HG02943 (cell line): ENCODE measurements at regions not wholly inside any gene's neighbourhood (a gene's known extent, or its start where the extent isn't known, plus 50 kb on each side); places are given as distances from the start of the nearest gene placed in this dataset.

ENCODE experiments used
- ATAC-seq: cut with Tn5 transposase; IDR thresholded peaks from one replicate; pipeline ENCODE4 v1.9.1; 2021; ENCODE audit warnings: mild to moderate bottlenecking, low read depth, moderate library complexity; ENCODE audit not compliant: unreplicated experiment

DNA sequence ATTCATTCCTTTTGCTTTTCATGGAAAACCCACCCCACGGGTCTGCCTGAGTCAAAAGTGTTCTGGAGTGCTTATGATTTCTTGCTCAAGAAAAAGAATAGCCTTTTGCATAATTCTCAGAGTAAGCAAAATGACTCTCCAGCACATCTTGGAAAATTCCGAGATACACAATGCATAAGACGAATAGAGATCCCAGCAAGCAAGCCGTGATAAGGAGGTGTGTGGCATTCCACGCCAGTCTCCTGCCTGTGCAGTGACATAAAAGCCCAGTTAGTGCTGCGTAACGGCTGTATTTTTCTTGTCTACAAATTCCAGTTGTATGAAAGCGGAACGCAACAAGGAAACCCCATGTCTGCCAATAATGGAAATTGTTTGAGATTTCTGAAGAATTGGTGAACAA, 237.9 kb upstream of the GATB start:
- ATAC-seq, result no peak

- ATAC-seq, result no peak
These were observed 236.7 kb upstream of the GATB start for GRCh38 chr4:151997461-151997860.

- no peak for ATAC-seq
These were observed 233.6 kb upstream of the GATB start for GRCh38 chr4:151994429-151994828.

- no peak for ATAC-seq
These were observed 232.7 kb upstream of the GATB start for GRCh38 chr4:151993521-151993920.

DNA sequence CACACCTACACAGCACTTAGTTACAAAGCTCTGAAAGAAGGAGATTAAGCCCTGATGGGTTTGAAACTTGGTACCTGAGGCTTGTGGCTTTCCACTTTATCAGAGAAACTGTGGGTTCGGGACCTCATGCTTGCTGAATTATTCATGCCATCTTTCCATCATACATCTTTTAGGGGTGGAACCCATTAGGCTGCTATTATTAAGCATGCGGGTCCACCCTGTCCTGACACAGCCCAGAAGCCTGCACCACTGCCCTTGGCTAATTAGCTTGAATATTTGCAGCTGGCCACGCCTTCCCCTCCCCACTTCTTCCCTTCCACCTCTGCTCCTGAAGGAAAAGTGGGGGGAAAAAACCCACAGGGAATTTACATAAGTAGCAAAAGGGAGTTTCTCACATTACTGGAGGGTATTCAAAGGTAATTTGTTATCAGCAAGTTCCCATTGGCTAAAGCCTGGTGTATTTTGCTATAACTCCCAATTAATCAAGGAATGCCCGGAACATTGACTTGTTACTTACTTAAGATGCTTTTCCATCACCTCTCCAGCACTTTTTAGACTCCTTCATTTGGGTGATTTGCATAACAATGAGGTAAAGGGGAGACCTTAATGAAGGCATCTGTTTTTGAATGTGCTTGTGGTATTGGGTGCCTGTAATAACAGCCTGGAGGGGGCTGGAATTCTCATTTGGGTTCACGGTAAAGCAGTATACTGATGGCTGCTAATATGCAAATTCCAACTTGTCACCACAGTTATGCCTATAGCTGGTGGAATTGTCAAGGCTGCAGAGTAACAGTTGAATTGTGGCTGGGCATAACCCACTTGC, 231.7 kb upstream of the GATB start:
- no peak for ATAC-seq

DNA sequence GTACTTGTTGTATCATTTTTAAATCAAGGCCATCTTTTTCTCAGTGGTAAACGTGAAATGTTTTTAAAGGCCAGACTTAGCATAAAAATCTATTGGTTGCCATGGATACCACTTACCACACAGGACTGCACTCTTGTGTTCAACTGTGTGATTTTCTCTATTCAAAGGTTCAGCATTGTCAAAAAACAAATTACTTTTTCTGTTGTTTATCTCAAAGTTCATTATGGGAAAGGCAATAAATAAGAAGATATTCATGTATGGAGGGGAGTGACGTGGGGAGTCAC, 231.0 kb upstream of the GATB start:
- ATAC-seq, result no peak

- ATAC-seq, result no peak
These were observed 230.4 kb upstream of the GATB start for GRCh38 chr4:151991001-151991883.

DNA sequence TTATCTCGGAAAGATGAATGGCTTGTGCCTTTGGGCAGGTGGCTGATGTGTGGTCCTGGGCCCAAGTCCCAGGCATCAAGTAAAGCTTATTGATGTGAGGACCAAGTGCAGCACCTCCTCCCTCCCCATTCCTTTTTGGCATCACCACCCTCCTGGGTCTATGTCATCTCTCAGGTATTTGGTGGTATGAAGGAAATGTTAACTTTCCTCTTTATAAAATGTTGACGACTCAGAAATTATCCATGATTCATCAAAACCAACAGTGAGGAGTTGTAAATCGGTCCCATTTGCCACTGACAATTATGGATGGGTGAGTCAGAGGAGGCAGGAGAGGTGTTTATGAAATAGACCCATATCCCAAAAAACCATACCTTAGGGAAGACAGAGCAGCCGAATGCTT, 229.4 kb upstream of the GATB start:
- no peak for ATAC-seq

DNA sequence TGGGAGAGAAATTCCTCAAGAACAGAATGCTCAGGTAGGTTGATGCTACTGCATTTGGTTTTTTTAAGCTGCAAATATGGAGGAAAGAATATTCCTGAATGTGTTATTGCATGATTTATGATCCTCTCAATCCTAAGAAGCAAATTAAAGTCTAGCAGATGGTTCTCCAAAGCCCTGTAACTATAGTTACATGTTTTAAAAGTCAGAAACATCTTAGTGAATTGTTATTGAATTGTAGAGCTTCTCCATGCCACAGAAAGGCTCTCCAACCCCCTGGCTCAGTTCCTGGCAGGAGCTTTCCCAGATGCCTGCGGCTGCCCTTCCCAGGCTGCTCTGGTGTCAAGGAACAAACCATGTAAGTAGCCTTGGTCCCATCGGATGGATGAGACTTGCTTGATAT, 227.8 kb upstream of the GATB start:
- no peak for ATAC-seq

DNA sequence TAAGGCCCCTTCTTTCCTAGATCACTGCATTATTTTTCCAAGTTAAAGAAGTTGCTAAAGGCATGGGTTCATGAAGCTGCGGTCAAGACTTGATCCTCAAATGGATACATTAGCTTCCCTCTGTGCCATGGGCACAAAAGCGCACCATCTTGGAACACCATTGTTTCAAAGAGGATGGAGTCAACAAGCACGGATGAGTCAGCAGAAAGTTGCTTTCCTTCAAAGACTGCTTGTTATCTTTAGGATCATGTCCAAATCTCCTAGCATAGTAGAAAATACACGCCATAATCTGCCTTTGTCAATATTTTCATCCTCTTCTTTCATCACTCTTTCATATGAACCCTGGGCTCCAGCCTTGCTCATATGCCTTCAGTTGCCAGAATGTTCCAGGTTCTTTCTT, 226.8 kb upstream of the GATB start:
- no peak for ATAC-seq

DNA sequence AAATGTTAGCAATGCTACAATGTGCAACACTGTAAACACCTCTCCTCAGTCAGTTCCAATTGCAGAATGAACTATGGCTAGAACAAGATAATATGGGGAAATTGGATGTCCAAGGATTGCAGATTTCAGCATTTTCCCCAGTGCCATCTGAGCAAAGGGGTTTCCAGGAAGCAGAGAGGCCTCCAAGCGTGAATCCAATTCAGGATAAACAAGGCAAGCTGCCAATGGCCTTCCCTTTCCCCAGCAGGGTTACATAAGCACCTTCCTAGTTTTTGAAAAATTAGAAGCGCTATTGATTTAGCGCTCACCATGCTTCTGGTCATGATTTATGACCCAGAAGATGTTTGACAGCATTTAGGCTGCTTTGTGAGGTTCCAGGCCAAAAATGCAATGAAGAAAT, 223.0 kb upstream of the GATB start:
- ATAC-seq, result no peak

GRCh38 chr4:151979819-151980218, 219.0 kb upstream of the GATB start:
- no peak for ATAC-seq

GRCh38 chr4:151968643-151969042, 207.8 kb upstream of the GATB start:
- no peak for ATAC-seq

DNA sequence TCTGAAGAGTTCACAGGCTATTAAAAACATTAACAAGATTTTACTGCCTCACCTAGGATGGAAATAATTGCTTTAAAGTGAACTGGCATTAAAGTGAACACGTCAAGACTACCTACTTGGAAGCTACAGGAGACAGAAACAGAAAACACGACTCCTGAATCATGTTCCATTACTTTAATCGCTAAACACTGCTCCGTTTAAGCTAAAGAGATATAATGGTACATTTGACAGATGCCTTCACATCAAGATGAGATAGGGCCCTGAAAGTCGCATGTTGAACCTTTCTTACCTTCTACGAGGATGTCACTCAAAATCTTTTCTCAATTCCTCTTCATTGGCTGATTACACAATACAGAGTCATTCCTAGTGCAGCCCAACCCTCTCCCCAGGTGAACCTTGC, 206.3 kb upstream of the GATB start:
- no peak for ATAC-seq

- no peak for ATAC-seq
These were observed 201.5 kb upstream of the GATB start for GRCh38 chr4:151962138-151962823.

- ATAC-seq, result no peak
These were observed 200.6 kb upstream of the GATB start for GRCh38 chr4:151961456-151961855.

DNA sequence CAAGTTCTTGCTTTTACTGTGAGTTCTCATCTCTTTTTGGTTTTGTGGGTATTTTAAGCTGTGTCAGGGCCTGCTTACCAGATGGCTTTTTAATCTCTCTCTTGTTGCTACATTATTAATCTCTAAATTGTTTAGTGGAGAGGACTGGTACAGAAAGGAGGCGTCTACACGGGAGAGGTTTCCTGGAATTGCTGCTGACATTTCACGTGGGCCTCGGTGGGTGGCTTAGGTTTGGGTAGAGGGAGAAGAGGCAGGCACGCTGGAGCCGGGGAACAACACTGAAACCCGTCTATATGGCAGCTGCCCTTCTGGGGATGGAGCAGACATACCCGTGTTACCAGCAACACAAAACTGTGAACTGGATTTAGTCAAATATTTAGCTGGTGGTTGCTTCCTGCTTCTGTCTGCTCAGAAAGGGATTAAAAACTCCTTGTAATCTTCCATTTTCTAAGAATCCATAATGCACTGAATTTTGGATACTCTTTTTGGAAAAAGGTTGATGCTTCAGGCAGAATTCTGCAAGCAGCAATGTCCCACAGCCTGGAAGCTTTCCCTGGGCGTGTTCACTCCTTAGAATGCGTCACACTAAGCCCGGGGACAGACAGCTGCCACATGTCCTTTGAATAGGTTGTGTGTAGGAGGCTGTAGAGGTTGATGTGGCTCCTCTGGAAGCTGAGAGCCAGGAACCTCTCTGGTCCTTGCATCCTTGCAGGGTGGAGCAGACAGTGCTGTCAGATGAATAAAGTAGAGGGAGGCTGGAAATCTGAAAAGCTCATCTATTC, 199.8 kb upstream of the GATB start:
- no peak for ATAC-seq

GRCh38 chr4:151957153-151957552, 196.3 kb upstream of the GATB start:
- no peak for ATAC-seq

- no peak for ATAC-seq
These were observed 195.0 kb upstream of the GATB start for GRCh38 chr4:151955721-151956380.

DNA sequence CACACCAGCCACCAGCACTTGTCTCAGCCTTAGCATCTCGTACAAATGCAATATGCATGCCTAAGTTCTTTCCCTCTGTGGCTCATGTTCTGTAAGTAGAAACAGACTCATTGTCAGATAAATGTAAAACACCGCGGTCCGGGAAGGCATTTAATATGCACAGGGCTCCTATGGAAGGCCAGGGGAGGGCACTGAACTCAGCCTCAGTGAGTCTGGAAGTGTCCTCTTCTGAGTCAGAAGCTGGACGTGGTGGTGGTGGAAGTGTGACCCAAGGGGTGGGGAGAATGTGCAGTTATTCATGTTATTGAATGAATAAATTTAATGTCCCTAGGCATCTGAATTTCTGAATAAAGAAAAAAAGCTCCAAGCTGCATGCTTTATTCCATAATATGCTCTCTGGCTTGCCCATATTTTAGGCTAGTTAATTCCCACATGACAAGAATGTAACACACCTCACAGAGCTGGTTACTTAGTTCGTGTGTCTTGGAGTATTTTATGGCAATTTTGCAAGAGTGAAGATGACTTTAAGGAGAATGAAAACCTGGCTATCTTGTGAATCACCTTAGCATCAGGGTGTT, 193.1 kb upstream of the GATB start:
- no peak for ATAC-seq
